ENCODE measurements at regions not wholly inside any gene's neighbourhood (a gene's known extent, or its start where the extent isn't known, plus 50 kb on each side); places are given as distances from the start of the nearest gene placed in this dataset.

GRCh38 chr10:129023082-129023481 is 444.0 kb upstream of the MGMT start:
- TF ChIP-seq FOXP2 (optimal IDR thresholded peaks at IDR 0.05; ENCODE audit: borderline replicate concordance, extremely low read depth, extremely low read length, insufficient read depth) (no peak), TAF1 (IDR thresholded peaks at IDR 0.05; ENCODE audit: borderline replicate concordance, insufficient read depth, low read length) (no peak)

All from PFSK-1 (cell line).